Type B pancreatic cell (in vitro differentiated cells): ENCODE measurements at regions not wholly inside any gene's neighbourhood (a gene's known extent, or its start where the extent isn't known, plus 50 kb on each side); places are given as distances from the start of the nearest gene placed in this dataset.

ENCODE experiments used
- DNase-seq: peaks from one replicate; pipeline ENCODE4 v3.0.0; 2021; ENCODE audit warnings: mixed read lengths; ENCODE audit not compliant: unreplicated experiment; ENCODE audit errors: extremely low spot score
- H3K27ac Mint-ChIP-seq: 2 replicates; pipeline ENCODE4 v1.8.0; 2021; ENCODE audit warnings: mild to moderate bottlenecking, mixed read lengths
- H3K27me3 Mint-ChIP-seq: 2 replicates; pipeline ENCODE4 v1.8.0; 2021; ENCODE audit warnings: mixed read lengths
- H3K36me3 Mint-ChIP-seq: 2 replicates; pipeline ENCODE4 v1.8.0; 2021; ENCODE audit warnings: mixed read lengths
- H3K4me1 Mint-ChIP-seq: one replicate; pipeline ENCODE4 v1.8.0; 2021; ENCODE audit warnings: mixed read lengths; ENCODE audit not compliant: unreplicated experiment
- H3K4me3 Mint-ChIP-seq: 2 replicates; pipeline ENCODE4 v1.8.0; 2021; ENCODE audit warnings: mild to moderate bottlenecking, mixed read lengths
- H3K9me3 Mint-ChIP-seq: 2 replicates; pipeline ENCODE4 v1.8.0; 2021; ENCODE audit warnings: mixed read lengths
- CTCF ChIP-seq: fragments of 200-600 bp; sonication (generic); conservative IDR thresholded peaks from 2 replicates; pipeline ENCODE4 v1.5.0; 2021; ENCODE audit warnings: antibody characterized with exemption, mild to moderate bottlenecking

- Mint-ChIP-seq H3K9me3 (no peaks in the 10 kb centered on the region), H3K36me3 (no peaks in the 10 kb centered on the region), H3K4me1 (no peaks in the 10 kb centered on the region), H3K27me3 (peaks cover 3% of the 10 kb centered on the region), H3K27ac (no peak overlapping the region), H3K4me3 (no peak overlapping the region)
- TF ChIP-seq CTCF: no peak
- DNase-seq: no peak
These were observed 224.5 kb downstream of the TRIB2 start for GRCh38 chr2:12941203-12941602.

GRCh38 chr2:12948231-12948960, 231.7 kb downstream of the TRIB2 start:
- no peaks in the 10 kb centered on the region for H3K9me3 Mint-ChIP-seq
- DNase-seq: no peak

GRCh38 chr2:12948961-12949353, 232.2 kb downstream of the TRIB2 start:
- H3K9me3 Mint-ChIP-seq: no peaks in the 10 kb centered on the region
- no peak for TF ChIP-seq CTCF
- no peak overlapping the region for H3K4me3 Mint-ChIP-seq
- peaks cover 3% of the 10 kb centered on the region for H3K27me3 Mint-ChIP-seq
- H3K4me1 Mint-ChIP-seq: peaks cover 23% of the 10 kb centered on the region
- H3K36me3 Mint-ChIP-seq: no peaks in the 10 kb centered on the region
- H3K27ac Mint-ChIP-seq: no peak overlapping the region
- DNase-seq: no peak

More at GRCh38 chr2:12948231-12948960, 231.7 kb downstream of the TRIB2 start:
- H3K27ac Mint-ChIP-seq: no peak overlapping the region
- peaks cover 3% of the 10 kb centered on the region for H3K27me3 Mint-ChIP-seq
- H3K4me3 Mint-ChIP-seq: no peak overlapping the region
- H3K36me3 Mint-ChIP-seq: no peaks in the 10 kb centered on the region
- peaks cover 23% of the 10 kb centered on the region for H3K4me1 Mint-ChIP-seq
- no peak for TF ChIP-seq CTCF

GRCh38 chr2:12949406-12949805, 232.7 kb downstream of the TRIB2 start:
- Mint-ChIP-seq H3K27me3 (peaks cover 3% of the 10 kb centered on the region), H3K36me3 (no peaks in the 10 kb centered on the region), H3K4me1 (peaks cover 23% of the 10 kb centered on the region), H3K4me3 (no peak overlapping the region), H3K9me3 (no peaks in the 10 kb centered on the region), H3K27ac (no peak overlapping the region)
- DNase-seq: no peak
- no peak for TF ChIP-seq CTCF

GRCh38 chr2:12950174-12950573, 233.4 kb downstream of the TRIB2 start:
- Mint-ChIP-seq H3K4me1 (peaks cover 23% of the 10 kb centered on the region), H3K9me3 (no peaks in the 10 kb centered on the region), H3K27ac (no peak overlapping the region), H3K36me3 (no peaks in the 10 kb centered on the region), H3K27me3 (peaks cover 3% of the 10 kb centered on the region), H3K4me3 (no peak overlapping the region)
- TF ChIP-seq CTCF: no peak
- no peak for DNase-seq
